Endothelial cell of umbilical vein (primary cell): ENCODE measurements at regions not wholly inside any gene's neighbourhood (a gene's known extent, or its start where the extent isn't known, plus 50 kb on each side); places are given as distances from the start of the nearest gene placed in this dataset.

Experiments
- BruUV-seq: library from RNA; stranded (reverse); fragments of 400-500 nt; replicated peaks from 2 replicates; lab custom pipeline; 2021; lab: Mats Ljungman, UMichigan
- CTCF ChIA-PET: fragments of 300-600, 350-600 bp; sonication (Branson Sonifier 250); formaldehyde crosslinking; loops from one replicate; lab custom pipeline; 2021; ENCODE audit warnings: antibody characterized with exemption, inconsistent platforms; lab: Charles Lee
- POLR2A ChIA-PET: fragments of 300-600, 350-600 bp; sonication (Branson Sonifier 250); formaldehyde crosslinking; loops from one replicate; lab custom pipeline; 2021; ENCODE audit warnings: antibody characterized with exemption, inconsistent platforms; lab: Charles Lee
- DNase-seq: peaks from one replicate; pipeline ENCODE4 v3.0.0-alpha.2; 2011; ENCODE audit warnings: low read depth, low spot score
- FAIRE-seq: peaks from 2 replicates; lab custom pipeline; 2011; peaks lifted over from hg19 to GRCh38; lab: Jason Lieb, UNC
- H2AFZ ChIP-seq: 2 replicates; pipeline ENCODE4 v1.6.0; 2012; ENCODE audit warnings: low read depth, low read length, control low read depth, inconsistent platforms
- H3K27ac ChIP-seq: 2 replicates; pipeline ENCODE4 v1.5.1; 2011; ENCODE audit warnings: low read depth, mild to moderate bottlenecking, control low read depth, low read length, moderate library complexity; ENCODE audit not compliant: insufficient read depth
- H3K27me3 ChIP-seq, 2 experiments: 2 replicates each; pipeline versions ENCODE4 v1.6.0 to v1.6.1; 2011; ENCODE audit warnings: low read length in 2 of 2, mixed read lengths in 1 of 2; ENCODE audit not compliant: control insufficient read depth in 2 of 2, insufficient read depth in 2 of 2
- H3K36me3 ChIP-seq, 2 experiments: 2 replicates in 1 of 2; 3 replicates in 1 of 2; pipeline ENCODE4 v1.5.1; 2011; ENCODE audit warnings: low read length in 2 of 2, mild to moderate bottlenecking in 1 of 2, moderate library complexity in 1 of 2; ENCODE audit not compliant: control insufficient read depth in 2 of 2, insufficient read depth in 2 of 2; ENCODE audit errors: extremely low read depth in 1 of 2
- H3K4me1 ChIP-seq: 3 replicates; pipeline ENCODE4 v1.5.1; 2011; ENCODE audit warnings: mild to moderate bottlenecking, low read length; ENCODE audit not compliant: control insufficient read depth, insufficient read depth; ENCODE audit errors: extremely low read depth
- H3K4me2 ChIP-seq: 2 replicates; pipeline ENCODE4 v1.6.1; 2011; ENCODE audit warnings: low read length, control low read depth, mixed read lengths; ENCODE audit not compliant: insufficient read depth
- H3K4me3 ChIP-seq, 3 experiments: fragments of 200-600 bp in 1 of 3; sonication (generic), shearing (Covaris generic) in 1 of 3; replicated peaks in 1 of 3; 2 replicates each; pipeline ENCODE4 v1.5.1; 2011 to 2016; ENCODE audit warnings: control low read depth in 3 of 3, low read length in 3 of 3, mild to moderate bottlenecking in 2 of 3, inconsistent platforms in 1 of 3, low read depth in 1 of 3, moderate library complexity in 1 of 3; ENCODE audit not compliant: insufficient read depth in 1 of 3
- H3K79me2 ChIP-seq: 2 replicates; pipeline ENCODE4 v1.6.0; 2012; ENCODE audit warnings: low read length, inconsistent platforms; ENCODE audit not compliant: control insufficient read depth, insufficient read depth
- H3K9ac ChIP-seq: replicated peaks from 2 replicates; pipeline ENCODE3; 2011; ENCODE audit warnings: low read length, control low read depth; ENCODE audit not compliant: insufficient read depth; ENCODE audit errors: extremely low read depth
- H3K9me1 ChIP-seq: replicated peaks from 3 replicates; pipeline ENCODE4 v1.6.0; 2011; ENCODE audit warnings: mild to moderate bottlenecking, low read length; ENCODE audit not compliant: control insufficient read depth, insufficient read depth; ENCODE audit errors: extremely low read depth
- H3K9me3 ChIP-seq: replicated peaks from 2 replicates; pipeline ENCODE4 v1.5.1; 2012; ENCODE audit warnings: low read length, inconsistent platforms; ENCODE audit not compliant: control insufficient read depth, insufficient read depth
- H4K20me1 ChIP-seq: replicated peaks from 2 replicates; pipeline ENCODE3; 2011; ENCODE audit warnings: mild to moderate bottlenecking, low read length; ENCODE audit not compliant: control insufficient read depth, insufficient read depth; ENCODE audit errors: extremely low read depth
- EZH2 ChIP-seq: IDR thresholded peaks from 2 replicates; pipeline ENCODE4 v1.6.1; 2012; ENCODE audit warnings: borderline replicate concordance, low read depth, mild to moderate bottlenecking, moderate library complexity, low read length, inconsistent platforms; ENCODE audit not compliant: severe bottlenecking
- FOS ChIP-seq: IDR thresholded peaks from 2 replicates; pipeline ENCODE4 v1.6.1; 2011; ENCODE audit warnings: mild to moderate bottlenecking, low read length, moderate library complexity, borderline replicate concordance; ENCODE audit not compliant: insufficient read depth
- GATA2 ChIP-seq: IDR thresholded peaks from 2 replicates; pipeline ENCODE4 v1.7.0; 2011; ENCODE audit warnings: low read depth, mild to moderate bottlenecking, moderate library complexity, mixed read lengths, low read length; ENCODE audit not compliant: insufficient read length, insufficient read depth
- JUN ChIP-seq: IDR thresholded peaks from 2 replicates; pipeline ENCODE4 v1.6.1; 2011; ENCODE audit warnings: borderline replicate concordance, low read depth; ENCODE audit not compliant: insufficient read length, insufficient read depth
- MYC ChIP-seq: IDR thresholded peaks from one replicate; pipeline ENCODE4 v1.6.1; 2011; ENCODE audit warnings: mild to moderate bottlenecking, low read depth, low read length
- POLR2A ChIP-seq: IDR thresholded peaks from 2 replicates; pipeline ENCODE4 v1.6.1; 2012; ENCODE audit warnings: low read depth, mild to moderate bottlenecking, control low read depth, low read length
- POLR2AphosphoS5 ChIP-seq: IDR thresholded peaks from 2 replicates; pipeline ENCODE4 v1.6.1; 2012; ENCODE audit warnings: low read depth, mild to moderate bottlenecking, control low read depth, low read length, moderate library complexity; ENCODE audit not compliant: insufficient read depth
- dilution Hi-C: fragments of 300-500 bp; cut with MboI; formaldehyde crosslinking; loops from one replicate; pipeline ENCODE4 v1.15.0; 2019; ENCODE audit warnings: low sequenced_read_pairs; ENCODE audit not compliant: extremely low pct_ligation_motif_present
- intact Hi-C: fragments of 100-400 bp; cut with micrococcal nuclease; formaldehyde crosslinking; loops from one replicate; pipeline ENCODE4 v1.10.0; 2022
- TF ChIP-seq, protein P1 (sequence below): IDR thresholded peaks from 2 replicates; pipeline ENCODE4 v1.6.1; 2011; ENCODE audit not compliant: insufficient read depth, insufficient read length
- TF ChIP-seq, protein P2 (sequence below), 2 donors: IDR thresholded peaks; 1 replicate in 1 of 2; 2 replicates in 1 of 2; pipeline ENCODE4 v1.5.1; 2011; ENCODE audit warnings: low read length in 2 of 2, mild to moderate bottlenecking in 2 of 2, moderate library complexity in 2 of 2, control low read depth in 1 of 2, inconsistent platforms in 1 of 2, low read depth in 1 of 2; ENCODE audit not compliant: insufficient read depth in 1 of 2; ENCODE audit errors: extremely low read depth in 1 of 2

DNA sequence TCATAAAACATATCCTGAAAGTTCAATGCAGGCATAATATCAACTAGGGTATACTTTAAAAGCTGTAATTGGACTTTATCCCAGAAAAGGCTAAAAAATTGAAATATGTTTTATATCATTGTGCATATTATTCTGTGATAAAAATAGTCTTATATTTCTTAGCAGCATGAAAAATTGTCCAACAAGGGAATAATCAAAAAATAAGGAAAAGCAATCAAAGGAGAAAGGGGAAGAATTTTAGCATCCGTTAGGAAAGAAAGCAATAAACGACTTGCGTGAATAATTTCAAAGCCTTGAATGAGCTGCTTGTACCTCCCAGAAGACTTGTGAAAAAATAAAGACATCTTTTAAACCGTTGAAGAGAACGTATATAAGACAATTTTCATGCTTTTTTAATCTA lies 1369.8 kb upstream of the GBE1 start:
- FAIRE-seq (no peak), DNase-seq (no peak)
- Histone ChIP-seq H3K4me3 (no peak overlapping the region), H3K9me1 (no peaks in the 10 kb centered on the region), H3K79me2 (no peaks in the 10 kb centered on the region), H4K20me1 (no peaks in the 10 kb centered on the region), H3K27ac (no peak overlapping the region), H3K36me3 (no peaks in the 10 kb centered on the region), H3K4me2 (no peak overlapping the region), H2AFZ (no peak overlapping the region), H3K9me3 (peaks cover 2% of the 10 kb centered on the region), H3K4me1 (no peaks in the 10 kb centered on the region), H3K9ac (no peak overlapping the region), H3K27me3 (no peaks in the 10 kb centered on the region)
- intact Hi-C loops (no loop called here), dilution Hi-C loops (no loop called here)
- ChIA-PET CTCF (interaction anchor here (1.2 to 1.5 kb wide), 2 partner anchors 9 to 17 kb away, joined by 3 read pairs; no protein-coding TSS in a partner anchor), POLR2A (no interaction called here)
- TF ChIP-seq POLR2A (no peak), EZH2 (no peak), JUN (no peak), GATA2 (no peak), MYC (no peak), FOS (no peak), POLR2AphosphoS5 (no peak)
- TF ChIP-seq, protein P1, sequence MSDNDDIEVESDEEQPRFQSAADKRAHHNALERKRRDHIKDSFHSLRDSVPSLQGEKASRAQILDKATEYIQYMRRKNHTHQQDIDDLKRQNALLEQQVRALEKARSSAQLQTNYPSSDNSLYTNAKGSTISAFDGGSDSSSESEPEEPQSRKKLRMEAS = no peak
- TF ChIP-seq, protein P2, sequence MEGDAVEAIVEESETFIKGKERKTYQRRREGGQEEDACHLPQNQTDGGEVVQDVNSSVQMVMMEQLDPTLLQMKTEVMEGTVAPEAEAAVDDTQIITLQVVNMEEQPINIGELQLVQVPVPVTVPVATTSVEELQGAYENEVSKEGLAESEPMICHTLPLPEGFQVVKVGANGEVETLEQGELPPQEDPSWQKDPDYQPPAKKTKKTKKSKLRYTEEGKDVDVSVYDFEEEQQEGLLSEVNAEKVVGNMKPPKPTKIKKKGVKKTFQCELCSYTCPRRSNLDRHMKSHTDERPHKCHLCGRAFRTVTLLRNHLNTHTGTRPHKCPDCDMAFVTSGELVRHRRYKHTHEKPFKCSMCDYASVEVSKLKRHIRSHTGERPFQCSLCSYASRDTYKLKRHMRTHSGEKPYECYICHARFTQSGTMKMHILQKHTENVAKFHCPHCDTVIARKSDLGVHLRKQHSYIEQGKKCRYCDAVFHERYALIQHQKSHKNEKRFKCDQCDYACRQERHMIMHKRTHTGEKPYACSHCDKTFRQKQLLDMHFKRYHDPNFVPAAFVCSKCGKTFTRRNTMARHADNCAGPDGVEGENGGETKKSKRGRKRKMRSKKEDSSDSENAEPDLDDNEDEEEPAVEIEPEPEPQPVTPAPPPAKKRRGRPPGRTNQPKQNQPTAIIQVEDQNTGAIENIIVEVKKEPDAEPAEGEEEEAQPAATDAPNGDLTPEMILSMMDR (IDR thresholded peaks at IDR 0.05; ENCODE audit: extremely low read depth in 1 of 2, insufficient read depth in 1 of 2, low read depth in 1 of 2, low read length in 2 of 2) = no peak
- BruUV-seq = no TSS peak
